Karpas-422 (cell line): ENCODE measurements at regions not wholly inside any gene's neighbourhood (a gene's known extent, or its start where the extent isn't known, plus 50 kb on each side); places are given as distances from the start of the nearest gene placed in this dataset.

Experiments
- DNase-seq: peaks from one replicate; pipeline ENCODE4 v3.0.0-alpha.2; 2015
- H2AFZ ChIP-seq: fragments of 200-600 bp; sonication (generic); 2 replicates; pipeline ENCODE4 v1.6.1; 2014; ENCODE audit warnings: antibody characterized with exemption, low read length, mixed read lengths
- H3K27ac ChIP-seq: fragments of 200-600 bp; sonication (generic); 2 replicates; pipeline ENCODE4 v1.5.1; 2014; ENCODE audit warnings: mild to moderate bottlenecking, low read length, moderate library complexity
- H3K27me3 ChIP-seq: fragments of 200-600 bp; sonication (generic); 2 replicates; pipeline ENCODE4 v1.6.1; 2014; ENCODE audit warnings: low read length, mixed read lengths
- H3K36me3 ChIP-seq: fragments of 200-600 bp; sonication (generic); 2 replicates; pipeline ENCODE4 v1.6.1; 2014; ENCODE audit warnings: low read length, mixed read lengths; ENCODE audit not compliant: insufficient read depth
- H3K4me1 ChIP-seq: fragments of 200-600 bp; sonication (generic); 2 replicates; pipeline ENCODE4 v1.6.1; 2014; ENCODE audit warnings: mild to moderate bottlenecking, low read length, mixed read lengths
- H3K4me2 ChIP-seq: fragments of 200-600 bp; sonication (generic); 2 replicates; pipeline ENCODE4 v1.6.1; 2014; ENCODE audit warnings: low read length, low read depth, mild to moderate bottlenecking; ENCODE audit not compliant: poor library complexity, severe bottlenecking
- H3K4me3 ChIP-seq: fragments of 200-600 bp; sonication (generic); 2 replicates; pipeline ENCODE4 v1.5.1; 2014; ENCODE audit warnings: mild to moderate bottlenecking, antibody characterized with exemption, low read length, mixed read lengths
- H3K79me2 ChIP-seq: fragments of 200-600 bp; sonication (generic); 2 replicates; pipeline ENCODE4 v1.6.1; 2014; ENCODE audit warnings: mild to moderate bottlenecking, low read length, mixed read lengths
- H3K9ac ChIP-seq: fragments of 200-600 bp; sonication (generic); 2 replicates; pipeline ENCODE4 v1.6.0; 2014; ENCODE audit warnings: low read length
- H3K9me2 ChIP-seq: fragments of 200-600 bp; sonication (generic), shearing (Covaris generic); replicated peaks from 2 replicates; pipeline ENCODE4 v1.6.0; 2014; ENCODE audit warnings: mild to moderate bottlenecking, low read length, moderate library complexity; ENCODE audit not compliant: insufficient read depth
- H3K9me3 ChIP-seq: fragments of 300-700, 200-600 bp; sonication (generic); 2 replicates; pipeline ENCODE4 v1.6.1; 2014; ENCODE audit warnings: low read length, mixed read lengths
- H4K20me1 ChIP-seq: fragments of 200-600 bp; sonication (generic); 2 replicates; pipeline ENCODE4 v1.6.1; 2014; ENCODE audit warnings: mild to moderate bottlenecking, antibody characterized with exemption, low read length, low read depth; ENCODE audit not compliant: insufficient read depth

- no peaks in the 10 kb centered on the region for H3K36me3 ChIP-seq
- no peak overlapping the region for H3K9ac ChIP-seq
- no peaks in the 10 kb centered on the region for H4K20me1 ChIP-seq
- no peaks in the 10 kb centered on the region for H3K79me2 ChIP-seq
- no peaks in the 10 kb centered on the region for H3K4me1 ChIP-seq
- H3K4me2 ChIP-seq: no peak overlapping the region
- no peaks in the 10 kb centered on the region for H3K9me3 ChIP-seq
- no peaks in the 10 kb centered on the region for H3K9me2 ChIP-seq
- no peak overlapping the region for H3K27ac ChIP-seq
- no peaks in the 10 kb centered on the region for H3K27me3 ChIP-seq
- no peak for DNase-seq
- no peak overlapping the region for H2AFZ ChIP-seq
- H3K4me3 ChIP-seq: no peak overlapping the region
These were observed 560.9 kb upstream of the PKDCC start for GRCh38 chr2:41486948-41487347.

- Histone ChIP-seq H3K9me2 (no peaks in the 10 kb centered on the region), H3K27me3 (no peaks in the 10 kb centered on the region), H3K4me2 (no peak overlapping the region), H3K9me3 (no peaks in the 10 kb centered on the region), H3K36me3 (no peaks in the 10 kb centered on the region), H3K4me3 (no peak overlapping the region), H2AFZ (no peak overlapping the region), H4K20me1 (no peaks in the 10 kb centered on the region), H3K79me2 (no peaks in the 10 kb centered on the region), H3K27ac (no peak overlapping the region), H3K9ac (no peak overlapping the region), H3K4me1 (no peaks in the 10 kb centered on the region)
- DNase-seq: no peak
These were observed 558.9 kb upstream of the PKDCC start for GRCh38 chr2:41488888-41489287.

GRCh38 chr2:41489638-41490037 lies 558.2 kb upstream of the PKDCC start:
- DNase-seq: no peak
- H3K27ac ChIP-seq: no peak overlapping the region
- no peaks in the 10 kb centered on the region for H3K36me3 ChIP-seq
- H3K9me3 ChIP-seq: peaks cover 6% of the 10 kb centered on the region; the same call in 1 of the 2 replicates
- no peaks in the 10 kb centered on the region for H4K20me1 ChIP-seq
- no peaks in the 10 kb centered on the region for H3K79me2 ChIP-seq
- H3K9me2 ChIP-seq: no peaks in the 10 kb centered on the region
- no peaks in the 10 kb centered on the region for H3K27me3 ChIP-seq
- no peak overlapping the region for H3K4me2 ChIP-seq
- H3K4me3 ChIP-seq: no peak overlapping the region
- no peaks in the 10 kb centered on the region for H3K4me1 ChIP-seq
- H2AFZ ChIP-seq: no peak overlapping the region
- no peak overlapping the region for H3K9ac ChIP-seq

- Histone ChIP-seq H4K20me1 (no peaks in the 10 kb centered on the region), H3K4me1 (no peaks in the 10 kb centered on the region), H3K36me3 (no peaks in the 10 kb centered on the region), H3K79me2 (no peaks in the 10 kb centered on the region), H2AFZ (no peak overlapping the region), H3K27ac (no peak overlapping the region), H3K9me2 (no peaks in the 10 kb centered on the region), H3K4me3 (no peak overlapping the region), H3K27me3 (no peaks in the 10 kb centered on the region), H3K4me2 (no peak overlapping the region), H3K9me3 (peaks cover 28% of the 10 kb centered on the region), H3K9ac (no peak overlapping the region)
- DNase-seq: no peak
These were observed 552.8 kb upstream of the PKDCC start for GRCh38 chr2:41495050-41495449.

- Histone ChIP-seq H2AFZ (no peak overlapping the region), H4K20me1 (no peaks in the 10 kb centered on the region), H3K4me2 (no peak overlapping the region), H3K79me2 (no peaks in the 10 kb centered on the region), H3K36me3 (no peaks in the 10 kb centered on the region), H3K27ac (no peak overlapping the region), H3K27me3 (no peaks in the 10 kb centered on the region), H3K9me2 (no peaks in the 10 kb centered on the region), H3K9ac (no peak overlapping the region), H3K4me3 (no peak overlapping the region), H3K9me3 (peaks cover 33% of the 10 kb centered on the region), H3K4me1 (no peaks in the 10 kb centered on the region)
- peak; percentile 67 for DNase-seq
These were observed 550.9 kb upstream of the PKDCC start for GRCh38 chr2:41496908-41497307.

GRCh38 chr2:41498781-41499180 lies 549.0 kb upstream of the PKDCC start:
- no peak overlapping the region for H3K4me3 ChIP-seq
- no peak overlapping the region for H2AFZ ChIP-seq
- H4K20me1 ChIP-seq: no peaks in the 10 kb centered on the region
- H3K9me3 ChIP-seq: peaks cover 33% of the 10 kb centered on the region
- no peaks in the 10 kb centered on the region for H3K36me3 ChIP-seq
- H3K27me3 ChIP-seq: no peaks in the 10 kb centered on the region
- H3K9ac ChIP-seq: no peak overlapping the region
- H3K27ac ChIP-seq: no peak overlapping the region
- DNase-seq: no peak
- H3K4me2 ChIP-seq: no peak overlapping the region
- no peaks in the 10 kb centered on the region for H3K4me1 ChIP-seq
- H3K9me2 ChIP-seq: no peaks in the 10 kb centered on the region
- no peaks in the 10 kb centered on the region for H3K79me2 ChIP-seq

GRCh38 chr2:41500895-41501294 lies 546.9 kb upstream of the PKDCC start:
- H3K9me3 ChIP-seq: peaks cover 16% of the 10 kb centered on the region
- H3K4me1 ChIP-seq: no peaks in the 10 kb centered on the region
- H3K36me3 ChIP-seq: no peaks in the 10 kb centered on the region
- DNase-seq: no peak
- no peak overlapping the region for H3K9ac ChIP-seq
- no peak overlapping the region for H3K4me3 ChIP-seq
- H3K79me2 ChIP-seq: no peaks in the 10 kb centered on the region
- H3K27ac ChIP-seq: no peak overlapping the region
- H3K4me2 ChIP-seq: no peak overlapping the region
- H3K9me2 ChIP-seq: no peaks in the 10 kb centered on the region
- no peaks in the 10 kb centered on the region for H4K20me1 ChIP-seq
- no peaks in the 10 kb centered on the region for H3K27me3 ChIP-seq
- H2AFZ ChIP-seq: no peak overlapping the region

GRCh38 chr2:41502752-41503151 lies 545.1 kb upstream of the PKDCC start:
- no peak overlapping the region for H3K4me3 ChIP-seq
- no peaks in the 10 kb centered on the region for H3K79me2 ChIP-seq
- no peak overlapping the region for H3K4me2 ChIP-seq
- no peaks in the 10 kb centered on the region for H3K36me3 ChIP-seq
- no peaks in the 10 kb centered on the region for H4K20me1 ChIP-seq
- no peaks in the 10 kb centered on the region for H3K27me3 ChIP-seq
- no peak overlapping the region for H2AFZ ChIP-seq
- H3K27ac ChIP-seq: no peak overlapping the region
- DNase-seq: no peak
- peaks cover 6% of the 10 kb centered on the region for H3K9me3 ChIP-seq
- no peaks in the 10 kb centered on the region for H3K4me1 ChIP-seq
- no peaks in the 10 kb centered on the region for H3K9me2 ChIP-seq
- no peak overlapping the region for H3K9ac ChIP-seq

- no peak for DNase-seq
- H2AFZ ChIP-seq: no peak overlapping the region
- H3K36me3 ChIP-seq: no peaks in the 10 kb centered on the region
These were observed 543.3 kb upstream of the PKDCC start for GRCh38 chr2:41504532-41504931.

More at GRCh38 chr2:41504532-41504931, 543.3 kb upstream of the PKDCC start:
- no peaks in the 10 kb centered on the region for H3K4me1 ChIP-seq
- no peaks in the 10 kb centered on the region for H3K79me2 ChIP-seq
- H3K4me2 ChIP-seq: no peak overlapping the region
- no peaks in the 10 kb centered on the region for H3K9me2 ChIP-seq
- no peak overlapping the region for H3K4me3 ChIP-seq
- no peaks in the 10 kb centered on the region for H3K27me3 ChIP-seq
- H3K9ac ChIP-seq: no peak overlapping the region
- no peak overlapping the region for H3K27ac ChIP-seq
- H4K20me1 ChIP-seq: no peaks in the 10 kb centered on the region
- H3K9me3 ChIP-seq: peaks cover 6% of the 10 kb centered on the region
